HG03521 (cell line): ENCODE measurements at regions not wholly inside any gene's neighbourhood (a gene's known extent, or its start where the extent isn't known, plus 50 kb on each side); places are given as distances from the start of the nearest gene placed in this dataset.
"Not testable (repeated sequence)": the region's sequence is repeated elsewhere in the genome, so short reads cannot be mapped to it uniquely, and the experiment has no call there.

Experiments
- ATAC-seq: cut with Tn5 transposase; IDR thresholded peaks from one replicate; pipeline ENCODE4 v1.9.1; 2021; ENCODE audit warnings: mild to moderate bottlenecking, moderate library complexity; ENCODE audit not compliant: unreplicated experiment

GRCh38 chr16:85216522-85217375, 104.5 kb upstream of the CIBAR2 start:
- no peak for ATAC-seq

GRCh38 chr16:85220125-85220839, 108.0 kb upstream of the CIBAR2 start:
- ATAC-seq = no peak

DNA sequence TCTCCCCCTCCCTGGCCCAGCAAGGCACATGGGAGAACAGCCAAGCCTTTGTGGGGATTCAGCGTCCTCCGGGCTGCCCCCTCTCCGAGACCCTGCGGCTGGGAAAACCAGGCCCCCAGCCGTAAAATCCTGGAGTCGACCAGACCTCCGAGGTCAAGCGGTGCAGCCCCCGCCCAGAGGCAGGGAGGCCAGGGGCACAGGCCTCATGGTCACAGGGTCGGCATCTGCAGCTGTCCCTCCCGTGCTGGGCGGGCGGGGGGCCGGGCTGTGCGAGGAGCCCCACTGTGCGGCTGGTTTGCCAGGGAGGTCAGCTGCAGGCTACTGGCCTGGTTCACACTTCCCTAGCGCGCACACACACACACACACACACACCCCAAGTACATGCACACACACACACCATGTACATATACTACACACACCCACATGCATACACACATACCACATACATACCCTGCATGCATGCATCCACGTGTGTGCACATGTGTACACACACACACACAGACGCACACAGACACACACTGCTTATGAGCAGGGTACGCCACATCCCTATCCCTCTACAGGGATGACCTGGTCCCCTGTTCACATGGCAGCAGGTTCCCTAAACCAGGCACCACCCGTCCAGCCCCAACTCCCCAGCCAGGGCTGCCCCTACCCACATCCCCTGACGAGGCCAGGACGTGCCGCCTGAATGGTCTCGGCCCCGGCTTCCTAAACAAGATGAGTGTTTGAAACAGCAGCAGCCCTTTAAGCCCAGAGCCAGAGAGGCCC, 108.9 kb upstream of the CIBAR2 start:
- no peak for ATAC-seq

DNA sequence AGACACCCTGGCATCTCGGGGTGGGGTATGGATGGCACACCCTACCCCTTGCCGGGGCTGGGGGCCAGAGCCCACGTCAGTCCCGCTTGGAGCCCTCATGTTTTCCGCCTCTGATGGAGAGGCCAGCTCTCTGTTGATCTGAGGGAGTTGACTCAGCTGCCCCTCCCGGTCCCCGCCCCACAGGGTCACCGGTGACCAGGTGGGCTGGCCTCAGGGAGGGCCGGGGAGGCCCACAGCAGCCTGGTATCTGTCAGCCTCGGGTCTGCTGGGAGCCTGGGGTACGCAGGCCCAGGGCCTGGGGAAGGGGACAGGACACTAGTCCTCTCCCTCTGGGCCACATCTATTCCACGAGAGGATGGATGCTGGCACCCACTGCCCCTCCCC, 109.5 kb upstream of the CIBAR2 start:
- ATAC-seq = no peak

DNA sequence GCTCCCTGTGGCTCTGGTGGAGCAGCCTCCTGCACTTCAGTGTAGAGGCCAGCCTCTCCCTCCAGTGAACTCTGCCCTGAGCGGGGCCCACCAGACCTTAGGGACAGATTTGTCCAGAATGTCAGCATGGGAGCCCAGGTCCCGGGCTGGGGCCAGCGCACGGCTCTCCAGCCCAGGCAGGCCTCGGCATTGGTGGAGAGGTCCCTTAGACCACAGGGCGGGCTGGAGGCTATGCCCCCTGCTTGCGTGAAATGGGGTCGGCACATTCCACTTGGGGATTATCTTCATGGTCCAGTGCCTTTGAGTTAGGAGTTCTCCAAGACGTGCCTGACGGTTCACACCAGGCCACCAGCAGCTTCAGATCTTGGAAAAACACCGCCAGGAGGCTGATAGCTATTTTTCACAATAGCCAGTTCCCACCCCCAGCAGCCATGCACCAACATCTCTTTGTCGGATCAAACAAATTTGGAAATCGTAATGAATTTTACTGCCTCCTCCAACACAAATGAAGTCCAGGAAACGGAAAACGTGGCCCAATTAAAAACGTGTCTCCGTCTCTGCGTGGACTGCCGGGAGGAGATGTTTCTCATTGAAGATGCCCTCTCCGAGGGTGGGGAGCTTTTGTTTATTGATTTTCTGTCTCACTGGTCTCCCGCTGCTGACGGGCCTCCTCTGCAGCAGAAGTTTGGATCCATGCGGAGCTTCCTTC, 110.0 kb upstream of the CIBAR2 start:
- no peak for ATAC-seq

- no peak for ATAC-seq
These were observed 113.0 kb upstream of the CIBAR2 start for GRCh38 chr16:85225257-85225656.

DNA sequence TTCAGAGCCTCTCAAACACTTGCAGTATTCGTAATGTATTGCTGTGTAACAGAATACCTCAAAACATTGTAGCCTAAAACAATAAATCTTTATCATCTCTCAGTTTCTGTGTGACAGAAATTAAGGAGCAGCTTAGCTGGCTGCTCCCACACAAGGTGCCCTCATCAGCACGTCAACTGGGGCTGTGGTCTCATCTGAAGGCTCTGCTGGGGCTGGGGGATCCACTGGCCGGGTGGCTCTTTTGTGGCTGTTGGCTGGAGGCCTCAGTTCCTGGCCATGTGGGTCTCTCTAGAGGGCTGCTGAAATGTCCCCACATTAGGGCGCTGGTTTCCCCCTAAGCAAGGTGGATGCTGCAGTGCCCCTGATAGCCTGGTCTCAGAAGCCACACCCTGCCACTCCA, 113.4 kb upstream of the CIBAR2 start:
- ATAC-seq = no peak

DNA sequence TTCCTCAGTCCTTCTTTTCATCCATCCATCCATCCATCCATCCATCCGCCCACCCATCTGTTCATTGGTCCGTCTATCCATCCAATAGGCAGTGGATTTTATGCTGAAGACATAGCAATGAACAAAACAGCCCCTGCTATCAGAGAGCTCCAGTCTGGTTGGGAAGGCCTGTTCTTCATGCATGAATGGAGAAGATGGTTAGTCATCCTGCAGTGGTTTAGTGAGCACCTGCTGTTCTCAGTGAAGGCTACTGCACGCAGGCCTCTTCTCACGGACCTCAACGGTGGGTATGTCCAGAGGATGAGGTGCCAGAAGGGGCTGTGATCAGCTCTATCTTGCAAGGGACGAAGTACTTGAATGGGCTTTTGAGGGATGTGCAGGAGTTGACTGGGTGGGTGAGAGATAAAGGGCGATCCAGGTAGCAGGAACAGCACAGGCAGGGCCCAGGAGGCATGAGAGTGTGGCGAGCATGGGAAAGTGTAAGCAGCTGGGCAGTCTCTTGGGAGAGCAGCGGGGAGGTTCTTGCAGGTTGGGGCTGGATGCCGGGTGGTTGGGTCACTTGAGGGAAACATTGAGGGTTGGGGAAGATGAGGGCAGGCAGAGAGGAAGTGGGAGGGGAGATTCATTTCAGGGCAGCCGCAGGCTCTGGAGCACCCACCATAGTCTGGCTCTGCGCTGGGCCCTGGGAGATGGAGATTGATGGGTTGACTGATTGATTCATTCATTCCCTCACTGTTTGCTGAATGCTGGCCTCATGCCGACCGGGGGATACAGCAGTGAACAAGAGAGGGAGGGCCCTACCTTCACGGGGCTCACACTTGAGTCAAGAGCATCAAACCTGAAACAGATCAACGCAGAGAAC, 115.0 kb upstream of the CIBAR2 start:
- ATAC-seq = peak; percentile 63

DNA sequence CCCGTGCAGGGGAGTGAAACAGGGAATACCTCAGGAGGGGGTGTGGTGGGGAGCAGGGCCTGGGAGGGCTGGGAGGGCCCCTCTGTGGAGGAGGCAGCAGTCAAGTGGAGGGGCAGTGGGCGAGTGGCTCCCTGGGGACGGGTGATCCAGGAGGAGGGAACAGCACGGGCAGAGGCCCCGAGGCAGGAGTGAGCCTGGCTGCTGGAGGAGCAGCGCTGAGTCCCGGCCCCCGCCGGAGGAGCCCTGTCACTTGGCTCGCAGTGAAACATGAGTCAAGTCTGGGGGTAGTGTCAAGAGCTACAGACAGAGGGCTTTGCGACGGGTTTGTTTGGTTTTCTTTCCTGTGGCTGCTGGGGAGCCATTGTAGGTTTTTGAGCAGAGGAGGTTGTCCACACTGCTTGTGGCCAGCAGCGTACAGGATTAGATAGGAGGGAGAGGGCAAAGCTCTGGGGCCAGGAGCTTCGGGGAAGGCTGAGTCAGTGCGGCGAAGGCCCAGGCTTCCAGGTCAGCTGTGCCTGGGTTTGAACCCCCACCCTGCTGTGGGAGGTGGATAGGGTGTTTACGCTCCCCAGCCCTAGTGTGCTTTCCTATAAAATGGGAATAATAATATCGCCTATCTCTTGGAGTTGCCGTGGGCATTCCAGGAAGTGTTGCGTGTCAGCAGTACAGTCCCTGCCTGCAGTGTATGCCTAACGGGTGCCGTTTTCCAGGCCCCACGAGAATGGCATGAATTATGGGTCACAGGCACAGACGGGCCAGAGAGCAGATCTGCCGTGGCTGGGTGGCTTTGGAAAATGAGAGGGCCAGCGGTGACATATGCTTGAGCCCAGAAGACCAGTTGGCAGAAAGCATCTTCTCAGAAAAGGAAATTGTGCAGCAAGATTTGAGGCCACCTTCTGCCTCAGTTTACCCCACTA, 115.9 kb upstream of the CIBAR2 start:
- no peak for ATAC-seq

GRCh38 chr16:85228970-85229430, 116.7 kb upstream of the CIBAR2 start:
- ATAC-seq = no peak

DNA sequence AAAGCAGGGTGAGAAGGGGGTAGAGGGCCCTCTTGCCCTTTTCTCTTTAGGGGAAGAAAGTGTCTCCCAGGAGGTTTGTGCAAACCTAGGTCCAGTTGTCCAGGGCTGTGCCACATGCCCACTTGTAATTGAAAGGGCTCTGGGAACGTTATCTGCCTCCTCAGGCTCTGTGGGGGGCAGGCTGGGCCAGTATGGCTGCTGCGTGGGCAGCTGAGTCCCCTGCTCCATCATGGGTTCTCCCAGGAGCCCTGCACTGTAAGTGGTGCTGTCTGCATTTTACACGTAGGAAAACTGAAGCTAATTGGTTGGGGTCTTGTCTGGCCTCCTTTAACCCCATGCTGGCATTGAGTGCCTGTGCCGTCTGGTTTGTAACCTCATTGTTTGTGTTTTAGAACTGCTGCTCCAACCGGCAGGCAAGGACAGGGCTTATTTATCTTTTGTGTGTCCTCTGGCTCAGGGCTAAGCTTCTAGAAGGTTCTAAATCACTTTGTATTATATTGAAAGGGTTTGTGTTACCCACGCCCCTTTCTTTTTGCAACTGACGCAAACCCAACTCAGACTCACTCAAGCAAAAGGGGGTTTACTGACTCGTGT, 117.7 kb upstream of the CIBAR2 start:
- no peak for ATAC-seq

- not testable (repeated sequence) for ATAC-seq
These were observed 118.6 kb upstream of the CIBAR2 start for GRCh38 chr16:85230764-85231383.

- ATAC-seq = no peak
These were observed 119.7 kb upstream of the CIBAR2 start for GRCh38 chr16:85231959-85232358.

DNA sequence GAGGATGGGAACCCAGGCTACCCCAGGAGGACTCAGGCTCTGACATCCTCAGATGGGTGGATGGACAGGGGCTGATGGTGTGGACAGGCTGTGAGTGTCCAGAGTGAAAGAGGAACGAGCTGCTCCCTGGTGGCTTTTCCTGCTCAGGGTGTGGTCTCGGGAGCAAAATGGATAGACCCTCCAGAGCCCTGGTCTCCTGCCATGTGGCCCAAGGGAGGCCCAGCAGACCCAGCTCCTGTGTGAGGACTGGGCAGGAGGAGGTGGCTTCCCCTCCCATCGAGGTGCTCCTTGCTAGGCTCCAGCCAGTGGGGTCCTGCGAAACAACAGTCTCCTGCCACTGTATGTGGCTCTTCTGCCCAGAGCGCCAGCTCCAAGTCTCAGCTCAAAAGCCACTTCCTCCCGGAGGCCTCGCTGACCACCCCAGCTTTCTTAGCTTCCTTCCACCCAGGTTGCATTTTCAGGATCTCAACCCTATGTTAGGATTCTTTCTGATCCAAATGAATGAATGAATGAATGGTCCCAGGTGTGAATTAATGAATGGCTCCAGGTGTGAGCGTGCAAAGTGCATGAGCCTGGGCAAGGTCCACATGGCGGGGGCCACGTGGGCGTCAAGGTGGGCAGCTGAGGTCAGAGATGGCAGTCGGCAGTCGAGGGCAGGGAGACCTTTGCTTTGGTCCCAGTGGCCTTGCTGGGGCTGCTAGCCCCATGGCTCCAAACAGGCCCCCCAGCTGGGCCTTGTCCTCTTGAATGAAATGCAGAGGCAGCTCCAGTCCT, 120.3 kb upstream of the CIBAR2 start:
- no peak for ATAC-seq

DNA sequence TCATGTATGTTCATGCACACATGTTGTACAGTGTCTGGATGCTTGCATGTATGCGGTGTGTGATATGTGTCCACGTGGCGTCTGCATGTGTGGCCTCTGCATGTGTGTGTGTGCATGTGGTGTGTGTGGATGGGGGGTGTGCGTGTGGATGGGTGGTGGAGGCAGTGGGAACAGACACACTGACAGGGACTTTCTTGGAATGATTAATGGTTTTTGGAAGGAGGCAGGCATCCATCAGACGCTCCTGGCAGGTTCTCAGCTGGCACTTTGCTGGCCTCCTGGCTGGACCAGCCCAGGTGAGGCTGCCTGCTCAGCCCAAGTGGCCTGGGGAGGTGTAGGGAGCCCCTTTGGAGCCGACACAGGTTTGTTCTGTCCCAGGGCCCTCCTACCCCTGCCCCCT, 121.2 kb upstream of the CIBAR2 start:
- no peak for ATAC-seq

GRCh38 chr16:85234310-85235204, 122.3 kb upstream of the CIBAR2 start:
- ATAC-seq = no peak
